HUES64 (cell line): ENCODE measurements at regions not wholly inside any gene's neighbourhood (a gene's known extent, or its start where the extent isn't known, plus 50 kb on each side); places are given as distances from the start of the nearest gene placed in this dataset.
"Not testable (repeated sequence)": the region's sequence is repeated elsewhere in the genome, so short reads cannot be mapped to it uniquely, and the experiment has no call there.

Experiments used
- H3K27ac ChIP-seq: 2 replicates; pipeline ENCODE4 v1.7.0; 2013; ENCODE audit warnings: low read depth, low read length, inconsistent platforms
- H3K27me3 ChIP-seq: 2 replicates; pipeline ENCODE4 v1.6.1; 2013; ENCODE audit warnings: mild to moderate bottlenecking, low read length; ENCODE audit not compliant: insufficient read depth
- H3K36me3 ChIP-seq: 2 replicates; pipeline ENCODE4 v1.6.1; 2013; ENCODE audit warnings: mild to moderate bottlenecking, low read length; ENCODE audit not compliant: insufficient read depth
- H3K4me1 ChIP-seq: 2 replicates; pipeline ENCODE4 v1.6.1; 2013; ENCODE audit warnings: mild to moderate bottlenecking, low read length, moderate library complexity; ENCODE audit not compliant: insufficient read depth
- H3K4me3 ChIP-seq: 2 replicates; pipeline ENCODE4 v1.5.1; 2013; ENCODE audit warnings: mild to moderate bottlenecking, low read length, moderate library complexity
- H3K9ac ChIP-seq: 2 replicates; pipeline ENCODE4 v1.6.1; 2013; ENCODE audit warnings: mild to moderate bottlenecking, low read depth, low read length
- H3K9me3 ChIP-seq: 2 replicates; pipeline ENCODE4 v1.6.1; 2013; ENCODE audit warnings: low read depth, low read length; ENCODE audit not compliant: insufficient read depth
- WGBS: fragments of 150-250, 120-280 bp; methylation state at CpG from one replicate; pipeline ENCODE4 v1.1.7; 2013; ENCODE audit warnings: missing lambda C conversion rate; 5-methylcytosine and 5-hydroxymethylcytosine counted together

GRCh38 chr3:118108769-118109168, 925.9 kb downstream of the IGSF11 start:
- Histone ChIP-seq H3K27ac (no peak overlapping the region), H3K4me3 (no peak overlapping the region), H3K27me3 (no peaks in the 10 kb centered on the region), H3K36me3 (no peaks in the 10 kb centered on the region), H3K4me1 (peaks cover 12% of the 10 kb centered on the region; the same call in 1 of the 2 replicates), H3K9ac (no peak overlapping the region), H3K9me3 (no peaks in the 10 kb centered on the region)
- 86% methylated on average over 2 of the region's 2 CpGs for WGBS

DNA sequence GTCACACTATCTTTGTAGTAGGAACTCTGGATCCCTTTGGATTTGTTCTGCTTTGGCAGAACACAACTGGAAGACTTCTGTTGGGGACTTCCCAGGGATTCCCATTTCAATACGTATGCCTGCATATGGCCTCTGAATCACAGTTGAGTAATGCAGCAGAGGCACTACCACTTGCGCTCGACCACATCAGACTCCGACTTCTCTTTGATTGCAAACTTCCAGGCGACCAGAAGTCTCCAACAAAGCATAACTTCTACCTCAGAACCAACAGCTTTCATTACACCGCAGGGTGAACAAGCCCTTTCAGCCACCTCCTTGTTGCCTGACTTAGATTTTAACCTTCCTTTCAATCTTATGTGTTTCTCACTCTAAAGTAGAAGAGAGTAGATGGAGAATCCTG, 924.4 kb downstream of the IGSF11 start:
- H3K27me3 ChIP-seq: no peaks in the 10 kb centered on the region
- no peak overlapping the region for H3K9ac ChIP-seq
- H3K9me3 ChIP-seq: no peaks in the 10 kb centered on the region
- no peaks in the 10 kb centered on the region for H3K36me3 ChIP-seq
- no peak overlapping the region for H3K27ac ChIP-seq
- H3K4me1 ChIP-seq: peaks cover 12% of the 10 kb centered on the region; the same call in 1 of the 2 replicates
- H3K4me3 ChIP-seq: no peak overlapping the region
- WGBS: 70% methylated on average over 6 of the region's 6 CpGs

DNA sequence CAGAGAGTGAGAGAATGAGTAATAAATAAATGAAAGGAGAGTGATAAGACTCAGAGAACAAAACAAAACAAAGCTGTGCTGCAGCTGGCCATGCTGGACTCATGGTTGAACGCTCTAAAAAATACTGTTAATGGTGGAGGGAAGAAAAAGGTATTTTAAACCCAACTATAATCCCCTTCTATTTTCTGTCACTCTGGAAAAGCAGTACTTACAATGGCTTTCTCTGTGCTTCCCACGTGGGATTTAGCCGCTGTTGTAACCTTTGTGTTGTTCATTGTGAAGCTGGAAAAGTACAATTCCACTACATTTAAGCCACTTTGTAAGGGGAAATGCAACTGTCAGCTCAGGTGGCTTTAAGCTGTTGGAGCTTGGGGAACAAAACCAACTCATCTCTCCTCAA, 917.7 kb downstream of the IGSF11 start:
- Histone ChIP-seq H3K36me3 (no peaks in the 10 kb centered on the region), H3K4me1 (peaks cover 28% of the 10 kb centered on the region), H3K27me3 (no peaks in the 10 kb centered on the region), H3K9me3 (no peaks in the 10 kb centered on the region), H3K9ac (no peak overlapping the region), H3K4me3 (no peak overlapping the region), H3K27ac (peak overlapping the region; percentile 18; the same call in 1 of the 2 replicates)
- 25% methylated on average over 2 of the region's 3 CpGs for whole genome bisulfite sequencing

- no peaks in the 10 kb centered on the region for H3K9me3 ChIP-seq
- WGBS: 91% methylated on average over 2 of the region's 2 CpGs
- H3K4me3 ChIP-seq: no peak overlapping the region
- no peaks in the 10 kb centered on the region for H3K4me1 ChIP-seq
- no peak overlapping the region for H3K27ac ChIP-seq
- no peaks in the 10 kb centered on the region for H3K27me3 ChIP-seq
- H3K9ac ChIP-seq: no peak overlapping the region
- no peaks in the 10 kb centered on the region for H3K36me3 ChIP-seq
These were observed 907.9 kb downstream of the IGSF11 start for GRCh38 chr3:118126751-118127150.

- H3K9ac ChIP-seq: no peak overlapping the region
- H3K4me3 ChIP-seq: no peak overlapping the region
- H3K4me1 ChIP-seq: no peaks in the 10 kb centered on the region
- no peaks in the 10 kb centered on the region for H3K36me3 ChIP-seq
- no peaks in the 10 kb centered on the region for H3K27me3 ChIP-seq
- 93% methylated on average over 1 of the region's 1 CpG for WGBS
- no peaks in the 10 kb centered on the region for H3K9me3 ChIP-seq
- H3K27ac ChIP-seq: no peak overlapping the region
These were observed 906.7 kb downstream of the IGSF11 start for GRCh38 chr3:118127992-118128391.

- WGBS: 73% methylated on average over 1 of the region's 1 CpG
These were observed 905.8 kb downstream of the IGSF11 start for GRCh38 chr3:118128886-118129285.

DNA sequence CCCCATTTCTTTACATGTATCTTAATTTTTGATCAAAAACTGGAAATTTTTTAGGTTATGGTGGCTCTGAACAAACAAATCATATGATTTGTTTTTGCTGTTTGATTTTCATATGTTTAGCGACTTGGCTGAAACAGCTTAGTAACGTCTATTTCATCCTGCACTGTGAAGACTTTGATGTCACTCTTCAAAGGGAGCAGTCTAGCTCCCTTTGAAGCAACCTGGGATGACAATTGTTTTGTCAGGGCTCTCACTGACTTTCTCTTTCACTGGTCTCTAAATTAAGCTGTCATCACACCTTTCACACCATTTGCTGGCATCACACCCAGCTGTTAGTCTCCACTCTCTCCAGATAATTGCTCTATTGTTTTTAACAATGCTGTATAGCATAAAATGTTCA, 896.9 kb downstream of the IGSF11 start:
- no peaks in the 10 kb centered on the region for H3K27me3 ChIP-seq
- no peaks in the 10 kb centered on the region for H3K36me3 ChIP-seq
- no peak overlapping the region for H3K27ac ChIP-seq
- WGBS: 79% methylated on average over 2 of the region's 2 CpGs
- no peaks in the 10 kb centered on the region for H3K4me1 ChIP-seq
- peaks cover 4% of the 10 kb centered on the region; the same call in 1 of the 2 replicates for H3K9me3 ChIP-seq
- H3K9ac ChIP-seq: no peak overlapping the region
- H3K4me3 ChIP-seq: no peak overlapping the region

More at GRCh38 chr3:118128886-118129285, 905.8 kb downstream of the IGSF11 start:
- Histone ChIP-seq H3K27ac (no peak overlapping the region), H3K9ac (no peak overlapping the region), H3K4me1 (no peaks in the 10 kb centered on the region), H3K9me3 (no peaks in the 10 kb centered on the region), H3K27me3 (no peaks in the 10 kb centered on the region), H3K4me3 (no peak overlapping the region), H3K36me3 (no peaks in the 10 kb centered on the region)

DNA sequence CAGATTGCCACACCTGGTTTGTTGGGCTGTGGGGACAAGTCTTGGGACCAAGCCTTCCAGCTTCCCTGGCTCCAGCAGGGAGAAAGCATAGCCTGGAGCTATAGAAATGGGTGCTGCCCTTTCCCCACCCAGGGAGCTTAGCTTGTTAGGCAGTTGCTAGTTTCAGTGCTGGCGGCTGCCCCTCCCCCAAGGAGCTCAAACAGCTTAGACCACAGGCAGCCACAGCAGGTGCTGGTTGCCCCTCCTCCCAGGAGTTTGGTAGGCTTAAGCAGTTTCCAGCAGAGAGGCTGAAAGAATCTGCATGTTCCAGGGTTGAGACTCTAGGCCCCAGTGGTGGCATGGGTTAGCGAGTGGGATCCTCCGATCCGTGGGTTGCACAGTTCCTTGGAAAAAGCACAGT, 889.7 kb downstream of the IGSF11 start:
- no peak overlapping the region for H3K27ac ChIP-seq
- H3K36me3 ChIP-seq: no peaks in the 10 kb centered on the region
- no peak overlapping the region for H3K9ac ChIP-seq
- no peaks in the 10 kb centered on the region for H3K4me1 ChIP-seq
- no peaks in the 10 kb centered on the region for H3K27me3 ChIP-seq
- no peak overlapping the region for H3K4me3 ChIP-seq
- no peaks in the 10 kb centered on the region; the same call in 1 of the 2 replicates for H3K9me3 ChIP-seq
- WGBS: 86% methylated on average over 4 of the region's 4 CpGs

- Histone ChIP-seq H3K36me3 (no peaks in the 10 kb centered on the region), H3K9ac (no peak overlapping the region), H3K4me3 (no peak overlapping the region), H3K4me1 (no peaks in the 10 kb centered on the region), H3K9me3 (peaks cover 13% of the 10 kb centered on the region), H3K27me3 (no peaks in the 10 kb centered on the region), H3K27ac (no peak overlapping the region)
- WGBS: 94% methylated on average over 5 of the region's 6 CpGs
These were observed 887.8 kb downstream of the IGSF11 start for GRCh38 chr3:118146658-118147375.

DNA sequence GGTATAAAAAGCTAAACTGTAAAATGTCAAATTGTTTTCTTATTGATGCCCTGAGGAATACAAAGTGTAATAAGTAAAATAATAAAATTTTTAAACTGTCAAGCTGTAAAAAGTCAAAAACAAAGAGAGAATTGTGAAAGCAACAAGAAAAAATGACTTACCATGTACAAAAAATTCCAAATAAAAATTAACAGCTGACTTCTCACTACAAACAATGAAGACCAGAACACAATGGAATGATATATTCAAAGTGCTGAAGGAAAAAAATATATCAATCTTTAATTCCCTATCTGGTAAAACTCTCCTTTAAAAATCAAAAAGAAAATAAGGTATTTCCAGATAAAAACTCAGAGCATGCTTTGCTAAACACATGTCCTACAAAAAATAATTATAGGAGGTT, 883.5 kb downstream of the IGSF11 start:
- Histone ChIP-seq H3K4me3 (no peak overlapping the region), H3K27me3 (no peaks in the 10 kb centered on the region), H3K36me3 (no peaks in the 10 kb centered on the region), H3K9me3 (peaks cover 21% of the 10 kb centered on the region), H3K27ac (no peak overlapping the region), H3K9ac (no peak overlapping the region), H3K4me1 (no peaks in the 10 kb centered on the region)

GRCh38 chr3:118162627-118163588, 871.7 kb downstream of the IGSF11 start:
- not testable (repeated sequence) for H3K36me3 ChIP-seq, H3K4me1 ChIP-seq, H3K27ac ChIP-seq, H3K9ac ChIP-seq, H3K27me3 ChIP-seq, H3K4me3 ChIP-seq
- peaks cover 16% of the 10 kb centered on the region for H3K9me3 ChIP-seq
- 86% methylated on average over 12 of the region's 12 CpGs for WGBS
